GM21526 (cell line): ENCODE measurements at regions not wholly inside any gene's neighbourhood (a gene's known extent, or its start where the extent isn't known, plus 50 kb on each side); places are given as distances from the start of the nearest gene placed in this dataset.
"Not testable (repeated sequence)": the region's sequence is repeated elsewhere in the genome, so short reads cannot be mapped to it uniquely, and the experiment has no call there.

Experiments
- ATAC-seq: cut with Tn5 transposase; IDR thresholded peaks from one replicate; pipeline ENCODE4 v1.9.1; 2021; ENCODE audit warnings: moderate library complexity; ENCODE audit not compliant: unreplicated experiment, low FRiP score

DNA sequence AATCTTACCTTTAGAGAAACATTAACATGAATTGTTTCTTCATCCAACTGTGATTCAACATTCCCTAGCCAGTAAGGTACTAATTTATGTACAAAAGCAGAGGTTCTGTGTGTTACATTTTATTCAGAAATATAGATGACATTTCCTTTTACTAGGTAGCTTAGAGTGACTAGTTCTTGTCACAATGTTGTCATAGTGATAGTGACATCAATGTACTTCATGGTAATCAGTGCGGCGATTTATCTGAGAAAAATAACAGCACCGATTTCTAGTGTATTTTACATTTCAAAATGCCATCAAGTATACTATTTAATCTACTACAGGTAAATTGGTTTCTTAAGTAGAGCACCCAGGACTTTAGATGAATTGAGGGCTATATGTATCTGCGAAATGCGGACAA lies 72.1 kb upstream of the DGKB start:
- no peak for ATAC-seq

DNA sequence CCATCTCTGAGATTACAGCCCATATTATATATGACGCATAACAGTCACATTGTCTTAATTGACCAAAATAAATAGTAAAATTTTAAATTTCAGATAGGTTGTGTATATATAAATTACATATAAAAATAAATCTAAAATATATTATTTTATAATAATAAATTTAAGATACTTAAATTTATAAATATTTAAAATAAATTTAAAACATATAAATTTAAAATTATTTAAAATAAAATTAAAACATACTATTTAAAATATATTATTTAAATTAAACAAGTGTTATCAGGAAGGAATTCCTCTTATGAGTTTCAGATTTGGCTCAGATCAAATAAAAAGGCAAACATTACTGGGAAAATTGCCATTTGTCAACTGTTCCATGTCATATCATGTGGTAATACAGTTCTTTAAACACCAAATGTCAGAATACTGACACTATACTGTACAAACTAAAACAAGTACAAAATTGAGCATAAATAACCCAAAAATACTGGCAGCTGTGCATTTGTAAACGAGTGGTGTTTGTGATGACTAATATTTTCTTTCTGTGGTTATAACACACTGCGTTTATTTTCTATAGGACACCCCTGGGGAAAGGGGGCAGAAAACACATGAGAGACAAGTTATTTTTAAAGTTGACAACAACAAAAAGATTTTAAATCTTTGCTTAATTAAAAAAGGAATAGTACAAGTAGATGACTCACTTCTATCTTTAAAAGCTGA lies 71.3 kb upstream of the DGKB start:
- ATAC-seq, result no peak

DNA sequence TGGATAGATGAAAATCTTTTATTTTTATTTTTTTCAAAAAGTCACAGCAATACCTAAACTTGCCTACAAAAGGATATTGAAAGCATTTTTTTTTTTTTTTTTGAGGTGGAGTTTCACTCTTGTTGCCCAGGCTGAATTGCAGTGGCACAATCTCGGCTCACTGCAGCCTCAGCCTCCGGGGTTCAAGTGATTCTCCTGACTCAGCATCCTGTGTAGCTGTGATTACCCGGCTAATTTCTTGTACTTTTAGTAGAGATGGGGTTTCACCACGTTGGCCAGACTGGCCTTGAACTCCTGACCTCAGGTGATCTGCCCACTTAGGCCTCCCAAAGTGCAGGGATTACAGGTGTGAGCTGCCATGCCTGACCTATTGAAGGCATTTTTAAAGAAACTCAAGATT lies 69.1 kb upstream of the DGKB start:
- ATAC-seq, result not testable (repeated sequence)

DNA sequence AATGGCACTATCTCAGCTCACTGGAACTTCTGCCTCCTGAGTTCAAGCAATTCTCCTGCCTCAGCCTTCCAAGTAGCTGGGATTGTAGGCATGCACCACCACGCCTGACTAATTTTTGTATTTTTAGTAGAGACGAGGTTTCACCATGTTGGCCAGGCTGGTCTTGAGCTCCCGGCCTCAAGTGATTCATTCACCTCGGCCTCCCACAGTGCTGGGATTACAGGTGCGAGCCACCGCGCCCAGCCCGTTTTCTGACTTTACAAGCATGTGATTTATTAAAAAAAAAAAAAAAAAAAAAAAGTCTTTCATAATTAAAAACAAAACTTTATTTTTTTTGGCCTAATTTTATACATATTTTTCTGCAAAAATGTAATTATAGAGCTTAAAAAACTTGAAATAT lies 64.8 kb upstream of the DGKB start:
- not testable (repeated sequence) for ATAC-seq

DNA sequence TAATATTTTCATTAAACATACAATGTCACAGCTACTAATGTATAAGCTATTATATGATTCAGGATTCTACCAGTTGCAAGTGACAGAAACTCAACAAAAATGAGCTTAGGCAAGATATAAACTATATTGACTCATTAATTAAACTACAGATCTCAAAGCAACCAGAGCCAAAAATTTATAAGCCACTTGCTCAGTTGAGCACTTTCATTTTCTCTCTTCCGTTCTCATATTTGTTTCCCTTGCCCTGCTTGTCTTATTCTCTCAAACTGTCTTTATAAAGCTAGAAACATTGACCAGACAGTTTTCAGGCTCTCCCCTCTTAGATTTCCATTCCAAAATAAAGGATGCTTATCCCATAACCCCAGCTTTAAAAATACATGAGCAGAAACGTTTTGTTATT lies 60.2 kb upstream of the DGKB start:
- ATAC-seq, result no peak

DNA sequence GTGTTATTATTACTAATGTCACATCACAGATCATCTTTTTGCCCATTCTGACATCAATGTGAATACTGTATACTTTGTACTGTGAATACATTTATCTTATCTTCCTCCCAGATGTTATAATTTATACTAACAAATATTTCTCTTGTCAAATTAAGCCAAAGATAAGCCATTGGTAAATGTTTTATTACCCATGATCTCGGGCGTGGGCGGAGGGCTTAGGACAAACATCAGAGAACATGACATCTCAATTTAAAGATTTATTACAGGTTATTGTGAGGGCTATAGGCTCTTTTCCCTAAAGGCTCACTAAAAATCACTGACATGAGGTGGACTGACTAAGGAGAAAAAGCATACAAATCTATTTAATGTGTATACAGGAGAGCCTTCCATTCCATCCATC lies 58.2 kb upstream of the DGKB start:
- no peak for ATAC-seq

DNA sequence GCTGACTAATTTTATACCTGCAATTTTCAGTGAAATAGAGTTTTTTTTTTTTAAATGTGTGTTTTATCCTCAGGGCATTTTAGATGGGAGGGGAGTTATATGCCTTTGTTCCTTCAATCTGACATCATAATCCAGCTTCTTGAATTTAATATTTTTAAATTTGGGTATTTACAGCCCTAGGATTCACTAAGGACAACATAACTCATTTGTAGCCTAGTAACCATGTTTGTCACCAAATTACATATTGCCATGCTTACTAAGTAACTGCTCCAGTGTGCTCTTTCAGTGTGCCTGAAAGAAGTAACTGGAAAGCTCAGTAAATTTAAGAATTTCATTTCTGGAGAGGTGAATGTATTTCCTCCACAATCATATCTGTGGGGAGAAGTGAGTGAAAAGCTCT lies 56.8 kb upstream of the DGKB start:
- ATAC-seq, result no peak

DNA sequence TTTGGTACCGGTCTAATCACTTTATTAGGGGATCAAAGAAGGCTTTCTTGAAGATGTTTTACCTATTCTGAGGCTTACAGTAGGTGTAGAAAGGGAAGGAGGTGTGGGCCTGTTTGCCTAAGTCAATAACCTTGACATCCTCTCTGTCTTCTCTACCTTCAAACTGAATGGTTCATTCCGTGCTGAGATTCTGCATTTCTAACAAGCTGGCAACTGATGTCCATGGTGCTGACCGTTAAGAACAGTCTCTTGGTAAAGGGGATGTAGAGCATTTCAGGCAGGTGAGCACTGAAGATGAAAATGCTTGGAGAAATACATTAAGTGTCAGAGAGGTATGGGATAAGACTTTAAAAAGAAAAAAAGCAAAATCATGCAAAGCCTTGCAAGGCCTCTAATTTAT lies 51.5 kb upstream of the DGKB start:
- ATAC-seq, result no peak
